Left cardiac atrium (tissue), 4 donors: ENCODE measurements at regions not wholly inside any gene's neighbourhood (a gene's known extent, or its start where the extent isn't known, plus 50 kb on each side); places are given as distances from the start of the nearest gene placed in this dataset.
"Not testable (repeated sequence)": the region's sequence is repeated elsewhere in the genome, so short reads cannot be mapped to it uniquely, and the experiment has no call there.

Experiments used
- ATAC-seq, 2 donors: fragments of 200-7000 bp; cut with Tn5 transposase; one replicate each; pipeline ENCODE4 v1.9.1; 2020; ENCODE audit warnings: mild to moderate bottlenecking in 2 of 2, moderate library complexity in 2 of 2
- DNase-seq: peaks from one replicate; pipeline ENCODE4 v3.0.0-alpha.2; 2020
- intact Hi-C, 2 donors: fragments of 100-400 bp; cut with DNase I; formaldehyde crosslinking; loops; one replicate each; pipeline versions ENCODE4 v1.14.1 to v1.15.1; 2022 to 2023
- donor health status: DM: no; HTN: yes; CAD: no.
- donor health status: DM: no; HTN: yes; CAD: no; lungs with severe emphysema.
- donor health status: DM: yes; HTN: yes; CAD: no.
- donor health status: Dilated cardiomyopathy.

DNA sequence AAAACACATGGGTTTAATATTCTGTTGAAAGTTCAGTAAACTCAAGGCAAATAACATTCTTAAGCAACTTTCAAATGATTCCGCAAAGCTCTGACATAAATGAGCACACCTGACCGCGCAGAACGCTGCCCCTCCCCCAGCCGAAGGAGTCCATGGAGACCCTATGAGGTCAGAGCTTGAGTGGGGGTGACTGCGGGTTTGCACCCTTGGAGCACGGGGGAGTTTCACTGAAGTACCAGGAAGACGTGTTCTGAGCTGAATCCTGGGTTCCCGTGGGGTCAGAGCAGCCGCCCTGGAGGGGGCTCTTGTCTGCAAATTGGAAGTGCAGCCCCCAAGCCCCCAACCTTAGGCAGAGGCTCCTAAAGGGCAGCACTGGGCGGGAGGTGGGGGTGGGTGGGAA is 324.1 kb upstream of the SFSWAP start:
- intact Hi-C loops, result no loop called here
- ATAC-seq, result no peak
- DNase-seq, result no peak

DNA sequence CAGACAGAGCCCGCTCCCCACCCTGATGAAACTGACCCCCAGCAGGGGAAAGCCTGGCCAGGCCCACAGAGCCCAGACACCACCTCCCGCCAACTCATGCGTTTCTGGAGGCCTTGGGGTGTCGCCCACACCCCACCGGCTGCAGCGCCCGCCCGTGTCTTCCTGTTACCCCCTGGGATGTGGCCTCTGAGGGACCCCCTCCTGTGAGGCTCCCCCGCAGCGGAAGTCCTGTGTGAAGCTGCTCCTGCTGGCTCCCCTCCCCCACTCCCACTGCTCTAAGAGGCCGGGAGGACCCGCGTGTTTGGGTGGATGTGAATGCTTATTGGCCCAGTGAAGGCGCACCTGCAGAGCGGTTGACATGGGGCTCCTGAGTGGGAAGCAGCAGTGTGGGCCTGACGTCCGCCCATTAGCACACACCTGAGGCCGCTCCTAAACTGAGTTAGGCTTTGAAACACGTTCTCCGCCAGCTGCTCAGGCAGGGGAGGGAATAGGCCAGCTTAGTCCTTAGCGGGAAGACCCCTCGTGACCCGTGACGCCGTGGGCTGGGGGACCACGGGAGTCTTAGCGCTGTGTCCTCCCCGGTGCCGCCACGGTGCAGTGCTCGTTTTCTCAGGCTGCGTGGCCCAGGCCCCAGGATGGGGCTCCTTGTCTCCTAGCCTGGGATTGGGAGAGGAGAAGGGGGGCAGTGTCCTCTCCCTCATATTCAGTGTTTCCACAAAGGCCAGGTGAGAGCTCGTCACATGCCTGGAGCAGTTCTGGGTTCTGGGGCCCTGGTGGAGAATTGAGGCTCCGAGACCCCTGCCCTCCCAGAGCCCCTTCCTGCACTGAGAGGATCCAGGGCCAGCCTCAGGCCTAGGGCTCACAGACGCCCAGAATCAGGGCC is 323.4 kb upstream of the SFSWAP start:
- ATAC-seq (no peak), DNase-seq (no peak)
- intact Hi-C loops, result no loop called here

DNA sequence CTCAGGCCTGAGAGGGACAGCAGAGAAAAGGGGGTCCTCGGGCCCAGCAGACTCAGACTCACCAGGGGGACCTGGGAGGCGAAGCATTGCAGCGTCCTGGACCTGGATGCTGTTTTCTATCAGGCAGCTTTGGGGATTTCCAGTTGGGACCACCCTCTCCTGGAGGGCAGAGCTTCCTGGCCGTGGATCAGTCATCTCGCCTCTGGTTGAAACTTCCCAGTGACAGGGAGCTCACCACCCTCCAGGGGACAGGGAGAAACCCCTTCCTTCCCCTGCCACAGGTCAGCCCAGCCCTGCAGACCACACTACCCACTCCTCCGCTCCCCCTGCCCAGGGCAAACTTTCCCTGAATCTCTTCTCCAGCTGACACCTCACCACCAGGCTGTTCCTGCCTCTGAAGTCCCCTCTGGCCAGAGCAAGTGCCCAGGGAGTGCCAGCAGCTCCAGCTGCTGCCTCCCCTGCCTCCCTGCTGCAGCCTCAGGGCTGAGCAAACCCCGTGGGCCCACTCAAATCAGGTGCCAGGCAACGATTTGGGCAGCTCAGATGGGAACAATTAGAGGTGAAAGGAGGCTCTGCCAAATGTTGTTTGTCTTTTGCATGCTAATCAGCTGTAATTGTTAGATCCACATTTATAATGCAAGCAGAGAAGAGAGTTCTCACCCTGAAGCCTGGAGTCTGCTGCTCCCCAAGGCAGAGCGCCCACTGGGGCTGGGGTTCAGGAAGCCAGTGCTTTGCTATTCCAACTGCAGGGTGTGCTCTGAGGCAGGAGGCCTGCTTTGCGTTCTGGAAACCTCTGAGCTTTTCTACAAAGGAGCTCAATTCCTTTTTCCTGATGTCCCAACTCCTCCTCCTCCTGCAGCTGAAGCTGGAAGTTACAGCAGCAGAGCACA is 322.5 kb upstream of the SFSWAP start:
- ATAC-seq, DNase-seq, intact Hi-C loops: not testable (repeated sequence)

DNA sequence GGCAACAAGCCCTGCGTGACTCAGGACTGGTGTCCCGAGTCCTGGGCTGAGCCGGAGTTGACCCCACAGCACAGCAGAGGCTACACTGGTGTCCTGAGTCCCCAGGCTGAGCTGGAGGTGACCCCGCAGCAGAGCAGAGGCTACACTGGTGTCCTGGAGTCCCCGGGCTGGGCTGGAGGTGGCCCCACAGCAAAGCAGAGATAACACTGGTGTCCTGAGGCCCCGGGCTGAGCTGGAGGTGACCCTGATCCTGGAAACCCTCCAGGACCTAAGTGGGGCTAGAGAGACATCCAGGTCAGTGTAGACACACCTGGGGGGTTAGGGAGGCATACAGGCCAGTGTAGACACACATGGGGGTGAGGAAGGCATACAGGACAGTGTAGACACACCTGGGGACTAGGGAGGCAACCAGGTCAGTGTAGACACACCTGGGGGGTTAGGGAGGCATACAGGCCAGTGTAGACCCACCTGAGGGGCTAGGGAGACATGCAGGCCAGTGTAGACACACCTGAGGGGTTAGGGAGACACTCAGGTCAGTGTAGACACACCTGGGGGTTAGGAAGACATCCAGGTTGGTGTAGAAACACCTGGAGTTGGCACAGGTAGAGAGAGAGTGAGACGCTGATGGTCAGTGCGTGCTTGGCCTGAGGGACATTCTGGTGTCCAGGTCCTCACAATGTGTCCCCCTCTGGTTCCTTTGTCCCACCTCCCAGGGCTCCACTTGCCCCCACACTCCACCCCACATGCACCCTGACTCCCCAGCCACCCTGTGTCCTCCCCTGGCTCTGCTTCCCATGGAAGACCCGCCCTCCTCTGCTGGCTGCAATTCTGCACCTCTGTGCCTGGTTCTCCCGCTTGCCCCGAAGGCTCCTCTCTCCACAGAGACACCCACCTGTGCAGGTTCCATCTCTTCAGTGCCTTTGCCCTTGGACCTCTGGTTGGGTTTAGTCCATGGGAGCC is 321.6 kb upstream of the SFSWAP start:
- ATAC-seq (no peak), DNase-seq (no peak)
- intact Hi-C loops, result no loop called here

DNA sequence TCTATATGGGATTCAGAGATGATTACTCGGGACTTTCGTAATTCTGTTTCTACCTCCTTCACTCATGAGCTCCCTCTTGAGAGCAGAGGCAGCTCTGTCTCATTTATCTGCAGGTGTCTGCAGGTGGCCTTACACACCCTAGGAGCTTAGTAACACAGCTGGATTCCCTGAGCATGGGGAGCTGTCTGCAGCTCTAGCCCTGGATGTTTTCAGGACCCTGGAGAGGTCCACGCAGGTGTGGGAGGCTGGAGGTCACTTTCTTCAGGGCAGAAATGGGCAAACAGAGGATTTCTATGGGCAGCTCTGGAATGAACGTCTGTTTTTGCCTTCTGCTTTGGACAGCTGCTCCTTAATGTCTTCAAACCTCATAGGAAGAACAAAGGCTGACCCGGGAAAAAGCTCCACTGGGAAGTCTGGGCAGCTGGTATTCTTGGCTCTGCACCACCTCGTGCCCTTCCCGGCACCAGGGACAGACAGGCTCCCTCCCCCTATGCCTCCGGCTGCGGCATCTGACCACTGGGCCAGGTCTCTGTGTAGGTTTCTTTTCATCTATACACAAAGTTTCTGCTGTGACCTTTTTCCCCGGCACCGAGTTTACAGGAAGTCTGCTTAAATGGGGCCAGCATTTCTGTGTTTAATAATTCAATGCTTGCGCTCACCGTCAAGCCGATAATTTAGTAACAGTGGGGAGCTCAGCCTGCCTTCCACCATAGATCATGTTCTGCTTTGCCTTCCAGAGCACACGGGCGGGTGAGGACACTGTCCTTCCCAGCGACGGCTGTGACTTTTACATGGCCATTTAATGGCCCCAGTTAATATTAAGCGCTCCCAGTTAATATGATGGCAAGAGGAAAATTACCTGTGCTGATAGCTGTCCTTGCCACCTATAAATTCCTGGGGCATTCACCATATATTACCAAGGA is 320.2 kb upstream of the SFSWAP start:
- no peak for DNase-seq
- ATAC-seq, result no peak
- intact Hi-C loops, result no loop called here

DNA sequence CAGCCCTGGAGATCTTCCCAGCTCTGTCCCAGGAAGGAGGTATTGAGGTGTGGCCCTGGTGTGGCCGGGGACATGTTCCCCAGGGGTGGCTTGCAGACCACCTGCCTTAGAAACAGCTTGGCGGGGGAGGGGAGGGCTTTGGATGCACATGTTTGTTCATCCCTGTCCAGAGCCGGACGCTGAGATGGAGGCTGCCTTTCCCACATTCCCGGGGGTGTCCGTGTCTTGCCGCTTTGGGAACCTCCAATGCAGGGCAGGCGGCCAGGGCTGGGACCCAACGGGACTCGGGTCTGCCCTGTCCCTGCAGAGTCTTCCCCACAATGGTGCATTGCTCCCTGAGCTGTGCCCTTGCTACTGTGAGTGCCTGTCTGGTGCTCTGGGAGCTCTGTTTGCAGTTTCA is 319.5 kb upstream of the SFSWAP start:
- ATAC-seq (no peak), DNase-seq (no peak)
- intact Hi-C loops, result no loop called here

DNA sequence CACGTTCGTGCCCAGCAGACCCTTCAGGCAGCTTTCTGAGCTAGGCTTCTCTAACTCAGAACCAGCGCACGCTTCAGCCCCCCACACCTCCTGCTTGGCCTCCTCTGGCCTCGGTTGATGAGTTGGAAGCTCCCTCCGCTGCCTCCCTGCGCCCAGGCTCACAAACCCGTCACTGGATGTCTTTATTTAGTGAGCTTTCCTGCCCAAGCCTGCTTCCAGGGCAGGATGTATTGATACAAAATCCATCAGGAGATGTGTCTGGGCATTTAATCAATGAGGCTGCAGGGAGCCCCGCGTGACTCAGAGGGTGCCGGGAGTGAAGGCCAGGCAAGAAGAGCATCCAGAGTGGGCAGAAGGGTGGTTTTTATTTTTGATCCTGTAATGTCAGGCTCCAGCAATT is 316.1 kb upstream of the SFSWAP start:
- ATAC-seq, DNase-seq, intact Hi-C loops: not testable (repeated sequence)

DNA sequence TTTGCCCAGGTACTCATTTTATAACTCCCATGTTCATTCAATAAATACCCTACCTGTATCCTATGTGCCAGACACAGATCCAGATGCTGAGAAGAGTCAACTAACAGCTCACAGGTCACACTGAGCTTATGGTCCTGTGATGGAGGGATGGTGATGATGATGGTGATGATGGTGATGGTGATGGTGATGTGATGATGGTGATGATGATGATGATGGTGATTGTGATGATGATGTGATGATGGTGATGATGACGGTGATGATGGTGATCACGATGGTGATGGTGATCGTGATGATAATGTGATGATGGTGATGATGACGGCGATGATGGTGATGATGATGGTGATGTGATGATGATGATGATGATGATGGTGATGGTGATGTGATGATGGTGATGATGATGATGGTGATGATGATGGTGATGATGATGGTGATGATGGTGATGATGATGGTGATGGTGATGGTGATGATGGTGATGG is 315.6 kb upstream of the SFSWAP start:
- DNase-seq, intact Hi-C loops, ATAC-seq: not testable (repeated sequence)

DNA sequence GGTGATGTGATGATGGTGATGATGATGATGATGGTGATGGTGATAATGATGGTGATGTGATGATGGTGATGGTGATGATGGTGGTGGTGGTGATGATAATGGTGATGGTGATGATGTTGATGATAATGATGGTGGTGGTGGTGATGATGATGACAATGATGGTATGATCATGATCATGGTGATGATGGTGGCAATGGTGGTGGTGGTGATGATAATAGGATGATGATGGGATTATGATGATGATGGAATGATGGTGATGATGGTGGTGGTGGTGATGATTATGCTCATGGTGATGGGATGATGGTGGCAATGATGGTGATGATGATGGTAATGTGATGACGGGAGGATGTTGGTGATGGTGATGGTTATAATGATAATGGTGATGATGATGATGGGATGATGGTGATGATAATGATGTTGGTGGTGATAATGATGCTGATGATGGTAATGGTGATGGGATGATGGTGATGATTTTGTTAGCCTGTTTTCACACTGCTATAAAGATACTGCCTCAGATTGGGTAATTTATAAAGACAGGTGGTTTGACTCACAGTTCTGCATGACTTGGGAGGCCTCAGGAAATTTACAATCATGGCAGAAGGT is 314.8 kb upstream of the SFSWAP start:
- ATAC-seq (no peak), DNase-seq (no peak)
- intact Hi-C loops, result no loop called here

DNA sequence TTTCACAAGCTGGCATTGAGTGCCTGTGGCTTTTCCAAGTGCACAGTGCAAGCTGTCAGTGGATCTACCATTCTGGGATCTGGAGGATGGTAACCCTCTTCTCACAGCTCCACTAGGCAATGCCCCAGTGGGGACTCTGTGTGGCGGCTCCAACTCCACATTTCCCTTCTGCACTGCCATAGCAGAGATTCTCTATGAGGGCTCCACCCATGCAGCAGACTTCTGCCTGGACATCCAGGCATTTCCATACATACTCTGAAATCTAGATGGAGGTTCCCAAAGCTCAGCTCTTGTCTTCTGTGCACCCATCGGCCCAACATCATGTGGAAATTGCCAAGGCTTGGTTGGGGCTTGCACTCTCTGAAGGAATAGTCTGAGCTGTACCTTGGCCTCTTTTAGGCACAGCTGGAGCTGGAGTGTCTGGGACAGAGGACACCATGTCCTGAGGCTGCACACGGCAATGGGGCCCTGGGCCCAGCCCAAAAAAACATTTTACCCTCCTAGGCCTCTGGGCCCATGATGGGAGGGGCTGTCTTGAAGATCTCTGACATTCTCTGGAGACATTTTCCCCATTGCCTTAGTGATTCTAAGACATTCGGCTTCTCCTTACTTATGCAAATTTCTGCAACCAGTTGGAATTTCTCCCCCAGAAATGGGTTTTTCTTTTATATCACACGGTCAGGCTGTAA is 313.3 kb upstream of the SFSWAP start:
- ATAC-seq, result no peak
- no peak for DNase-seq
- intact Hi-C loops, result no loop called here

DNA sequence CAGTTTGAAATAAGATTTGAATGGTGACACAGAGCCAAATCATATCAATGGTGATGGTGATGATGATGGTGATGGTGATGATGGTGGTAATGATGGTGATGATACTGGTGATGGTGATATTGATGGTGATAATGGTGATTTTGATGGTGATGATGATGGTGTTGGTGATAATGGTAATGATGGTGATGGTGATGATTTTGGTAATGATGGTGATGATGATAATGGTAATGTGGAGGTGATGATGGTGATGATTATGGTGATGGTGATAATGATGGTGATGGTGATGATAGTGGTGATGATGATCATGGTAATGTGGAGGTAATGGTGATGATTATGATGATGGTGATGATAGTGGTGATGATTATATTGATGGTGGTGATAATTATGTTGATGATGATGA is 311.9 kb upstream of the SFSWAP start:
- DNase-seq, result no peak
- no peak for ATAC-seq
- intact Hi-C loops, result no loop called here

DNA sequence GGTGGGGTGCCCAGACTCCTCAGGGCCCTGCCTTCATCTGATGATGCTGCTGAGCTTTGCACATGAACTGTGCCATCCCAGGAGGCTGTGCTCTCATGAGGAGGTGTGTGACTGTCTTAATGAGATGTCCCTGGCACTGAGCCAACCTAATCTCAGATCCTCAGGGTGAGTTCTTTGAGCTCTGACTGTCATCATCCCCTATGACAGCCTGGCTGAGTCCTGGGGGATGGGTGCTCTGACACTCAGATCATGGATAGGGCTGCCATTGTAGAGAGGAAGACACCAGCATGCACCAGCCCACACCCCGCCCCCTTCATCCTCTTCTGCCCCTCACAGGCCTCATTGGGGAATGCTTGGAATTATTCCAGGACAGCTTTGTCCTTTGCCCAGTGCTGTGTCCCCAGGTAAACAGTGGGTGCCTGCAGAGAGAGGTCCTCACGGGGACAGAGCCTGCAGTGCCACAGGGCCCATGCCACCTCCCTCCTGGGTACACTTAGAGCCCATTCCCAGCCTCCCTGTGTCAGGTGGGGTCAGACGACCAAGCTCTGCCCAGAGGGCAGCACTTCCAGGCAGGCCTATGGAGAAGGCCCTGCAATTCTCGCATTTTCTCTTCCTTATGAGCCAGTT is 310.1 kb upstream of the SFSWAP start:
- intact Hi-C loops, DNase-seq, ATAC-seq: not testable (repeated sequence)

DNA sequence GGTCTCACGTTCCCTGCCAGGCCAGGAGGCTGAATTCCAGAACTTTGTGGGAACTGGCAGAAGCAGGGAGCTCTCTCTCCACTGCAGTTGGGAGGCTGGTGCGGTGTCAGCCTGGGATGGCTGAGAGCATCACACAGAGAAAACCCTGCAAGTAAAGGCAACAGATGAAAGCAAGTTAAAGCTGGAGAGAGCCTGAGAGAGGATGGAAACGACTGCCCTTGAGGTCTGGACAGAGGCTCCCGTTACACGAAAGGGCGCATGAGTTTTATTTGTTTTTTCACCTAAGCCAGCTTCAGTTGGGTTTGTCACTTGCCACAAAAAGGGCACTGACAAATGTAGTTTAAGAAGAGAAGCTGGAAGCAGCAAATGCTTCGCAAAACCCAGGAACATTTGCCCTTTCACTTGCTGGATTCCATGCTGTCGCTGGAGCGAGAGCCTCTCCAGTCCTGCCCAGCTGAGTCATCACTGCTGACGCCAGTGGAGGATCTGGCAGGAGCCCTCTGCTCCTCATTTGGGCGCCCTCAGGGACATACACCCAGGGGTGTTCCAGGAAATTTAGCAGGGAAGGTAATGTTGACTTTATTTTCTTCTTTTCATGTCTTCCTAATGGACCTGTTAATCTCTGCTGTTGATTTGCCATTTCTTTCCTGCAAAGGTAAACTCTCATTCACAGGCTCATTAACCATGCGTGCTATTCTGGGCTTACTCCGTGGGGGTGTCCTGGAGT is 308.8 kb upstream of the SFSWAP start:
- peak; percentile 85 to 93 for ATAC-seq
- peak; percentile 52 for DNase-seq
- intact Hi-C loops, result not testable (repeated sequence)

DNA sequence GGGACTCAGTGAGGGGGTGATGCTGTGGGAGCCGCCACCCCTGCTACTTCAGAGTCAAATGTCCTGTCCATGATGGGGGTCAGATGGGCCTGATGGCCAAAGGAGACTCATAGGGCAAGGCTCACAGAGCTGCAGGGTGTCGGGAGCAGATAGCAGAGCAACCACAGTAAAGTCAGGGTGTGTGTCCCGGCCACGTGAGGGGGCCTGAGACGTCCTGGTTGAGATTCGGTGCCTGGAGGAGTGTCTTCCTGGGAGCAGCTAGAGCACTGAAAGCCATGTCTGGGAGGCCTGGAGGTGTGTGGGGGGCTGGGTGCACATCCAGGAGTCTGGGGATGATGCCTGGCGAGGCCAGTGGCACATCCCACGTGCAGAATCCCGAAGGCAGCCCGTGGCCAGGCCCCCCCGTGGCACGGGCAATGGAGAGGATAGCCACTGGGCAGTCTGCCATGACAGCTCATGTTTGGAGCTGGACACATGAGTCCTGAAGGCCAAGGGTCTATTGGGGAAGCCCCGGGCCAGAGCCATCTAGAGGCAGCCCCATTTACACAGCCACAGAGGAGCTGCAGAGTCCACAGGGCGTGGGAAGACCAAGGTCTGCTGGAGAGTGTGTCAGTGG is 308.0 kb upstream of the SFSWAP start:
- ATAC-seq, result no peak
- intact Hi-C loops, result no loop called here
- DNase-seq, result no peak

DNA sequence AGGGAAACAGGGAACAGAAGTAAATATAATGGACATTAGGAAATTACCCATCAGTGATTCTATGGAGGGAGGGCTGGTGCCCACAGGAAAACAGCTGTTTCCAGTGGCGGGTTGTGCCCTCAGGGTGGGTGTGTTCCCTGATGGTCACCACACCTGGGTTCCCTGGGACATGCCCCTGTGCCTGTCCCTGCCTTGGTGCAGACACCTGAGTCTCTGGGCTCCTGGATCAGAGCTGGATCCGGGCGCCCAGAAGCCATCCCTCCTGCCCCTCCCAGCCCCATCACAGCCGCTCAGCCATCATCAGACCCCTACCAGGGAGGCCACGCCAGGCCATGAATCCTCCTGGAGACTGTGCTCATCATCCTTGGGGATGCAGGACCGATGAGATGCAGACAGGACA is 307.2 kb upstream of the SFSWAP start:
- intact Hi-C loops, result no loop called here
- DNase-seq (no peak), ATAC-seq (no peak)
